Ishikawa (cell line): ENCODE measurements at regions not wholly inside any gene's neighbourhood (a gene's known extent, or its start where the extent isn't known, plus 50 kb on each side); places are given as distances from the start of the nearest gene placed in this dataset.

ENCODE experiments used
- EP300 ChIP-seq: IDR thresholded peaks from 2 replicates; pipeline ENCODE4 v1.6.1; 2012; ENCODE audit warnings: borderline replicate concordance
- FOXM1 ChIP-seq: IDR thresholded peaks from 2 replicates; pipeline ENCODE4 v1.6.1; 2012; ENCODE audit warnings: low read depth, borderline replicate concordance

GRCh38 chr4:62814510-62815047, 1594.7 kb downstream of the TECRL start:
- TF ChIP-seq EP300 (no peak), FOXM1 (no peak)
